ENCODE measurements at regions not wholly inside any gene's neighbourhood (a gene's known extent, or its start where the extent isn't known, plus 50 kb on each side); places are given as distances from the start of the nearest gene placed in this dataset.

- CTCF ChIA-PET = no interaction called here
- DNase-seq = no peak
- intact Hi-C loops (cut with micrococcal nuclease) = no loop called here
- Mint-ChIP-seq H3K4me1 (no peaks in the 10 kb centered on the region), H3K36me3 (ENCODE audit: low read depth) (no peaks in the 10 kb centered on the region), H3K27ac (no peak overlapping the region), H3K9me3 (no peaks in the 10 kb centered on the region), H3K4me3 (no peak overlapping the region), H3K27me3 (no peaks in the 10 kb centered on the region)
- POLR2A ChIA-PET = no interaction called here
- no peak for TF ChIP-seq CTCF (IDR thresholded peaks at IDR 0.05)
- no peak for ATAC-seq (ENCODE audit: low read depth)
Measured at GRCh38 chr13:76223999-76224398, 587.9 kb downstream of the LMO7 start.

GRCh38 chr13:76223565-76223964, 587.4 kb downstream of the LMO7 start:
- H3K4me3 Mint-ChIP-seq = no peak overlapping the region
- POLR2A ChIA-PET = no interaction called here
- H3K36me3 Mint-ChIP-seq (ENCODE audit: low read depth) = no peaks in the 10 kb centered on the region
- H3K4me1 Mint-ChIP-seq = no peaks in the 10 kb centered on the region
- DNase-seq (no peak), ATAC-seq (ENCODE audit: low read depth) (no peak)
- intact Hi-C loops (cut with micrococcal nuclease) = no loop called here
- CTCF ChIA-PET = no interaction called here
- H3K27me3 Mint-ChIP-seq = no peaks in the 10 kb centered on the region
- H3K9me3 Mint-ChIP-seq = no peaks in the 10 kb centered on the region
- no peak overlapping the region for H3K27ac Mint-ChIP-seq
- TF ChIP-seq CTCF (IDR thresholded peaks at IDR 0.05) = no peak

GRCh38 chr13:76222511-76222910, 586.4 kb downstream of the LMO7 start:
- no peak for TF ChIP-seq CTCF (IDR thresholded peaks at IDR 0.05)
- no peaks in the 10 kb centered on the region for H3K9me3 Mint-ChIP-seq
- H3K4me3 Mint-ChIP-seq = no peak overlapping the region
- no peaks in the 10 kb centered on the region for H3K4me1 Mint-ChIP-seq
- CTCF ChIA-PET = no interaction called here
- H3K36me3 Mint-ChIP-seq (ENCODE audit: low read depth) = no peaks in the 10 kb centered on the region
- H3K27ac Mint-ChIP-seq = no peak overlapping the region
- no peaks in the 10 kb centered on the region for H3K27me3 Mint-ChIP-seq
- POLR2A ChIA-PET = no interaction called here
- intact Hi-C loops (cut with micrococcal nuclease) = no loop called here
- DNase-seq = no peak
- ATAC-seq (ENCODE audit: low read depth) = no peak

GRCh38 chr13:76216729-76217128, 580.6 kb downstream of the LMO7 start:
- no peak for TF ChIP-seq CTCF (IDR thresholded peaks at IDR 0.05)
- ChIA-PET CTCF (no interaction called here), POLR2A (no interaction called here)
- Mint-ChIP-seq H3K27ac (no peak overlapping the region), H3K9me3 (no peaks in the 10 kb centered on the region), H3K27me3 (no peaks in the 10 kb centered on the region), H3K36me3 (ENCODE audit: low read depth) (no peaks in the 10 kb centered on the region), H3K4me1 (peaks cover 11% of the 10 kb centered on the region), H3K4me3 (no peak overlapping the region)
- intact Hi-C loops (cut with micrococcal nuclease) = no loop called here
- no peak for ATAC-seq (ENCODE audit: low read depth)
- DNase-seq = no peak

GRCh38 chr13:76214001-76214400, 577.9 kb downstream of the LMO7 start:
- intact Hi-C loops (cut with micrococcal nuclease) = no loop called here
- H3K9me3 Mint-ChIP-seq = no peaks in the 10 kb centered on the region
- no peak for TF ChIP-seq CTCF (IDR thresholded peaks at IDR 0.05)
- H3K27ac Mint-ChIP-seq = no peak overlapping the region
- H3K27me3 Mint-ChIP-seq = no peaks in the 10 kb centered on the region
- H3K4me1 Mint-ChIP-seq = peaks cover 11% of the 10 kb centered on the region
- H3K36me3 Mint-ChIP-seq (ENCODE audit: low read depth) = no peaks in the 10 kb centered on the region
- no peak overlapping the region for H3K4me3 Mint-ChIP-seq
- POLR2A ChIA-PET = no interaction called here
- CTCF ChIA-PET = no interaction called here
- no peak for DNase-seq
- ATAC-seq (ENCODE audit: low read depth) = no peak
